GM19023 (cell line): ENCODE measurements at regions not wholly inside any gene's neighbourhood (a gene's known extent, or its start where the extent isn't known, plus 50 kb on each side); places are given as distances from the start of the nearest gene placed in this dataset.

Source experiments
- ATAC-seq: cut with Tn5 transposase; IDR thresholded peaks from one replicate; pipeline ENCODE4 v1.9.1; 2021; ENCODE audit warnings: mild to moderate bottlenecking, moderate library complexity; ENCODE audit not compliant: unreplicated experiment

- no peak for ATAC-seq
Measured at GRCh38 chr13:44271031-44271455, 102.6 kb upstream of the SERP2 start.

GRCh38 chr13:44271473-44271872 lies 102.2 kb upstream of the SERP2 start:
- ATAC-seq, result no peak

- no peak for ATAC-seq
Measured at GRCh38 chr13:44271915-44272341, 101.7 kb upstream of the SERP2 start.

GRCh38 chr13:44272692-44273091 lies 100.9 kb upstream of the SERP2 start:
- no peak for ATAC-seq

GRCh38 chr13:44273216-44273615 lies 100.4 kb upstream of the SERP2 start:
- no peak for ATAC-seq

- ATAC-seq, result peak; percentile 83
Measured at GRCh38 chr13:44273991-44274770, 99.4 kb upstream of the SERP2 start.

- ATAC-seq, result no peak
Measured at GRCh38 chr13:44274771-44275205, 98.8 kb upstream of the SERP2 start.

GRCh38 chr13:44275381-44275780 lies 98.2 kb upstream of the SERP2 start:
- ATAC-seq, result no peak

GRCh38 chr13:44276061-44276460 lies 97.6 kb upstream of the SERP2 start:
- no peak for ATAC-seq

GRCh38 chr13:44277459-44277858 lies 96.2 kb upstream of the SERP2 start:
- no peak for ATAC-seq

GRCh38 chr13:44278166-44278565 lies 95.5 kb upstream of the SERP2 start:
- ATAC-seq, result no peak

GRCh38 chr13:44280456-44280855 lies 93.2 kb upstream of the SERP2 start:
- no peak for ATAC-seq

GRCh38 chr13:44281252-44282000 lies 92.2 kb upstream of the SERP2 start:
- ATAC-seq, result no peak

- ATAC-seq, result no peak
Measured at GRCh38 chr13:44283600-44283999, 90.0 kb upstream of the SERP2 start.

- no peak for ATAC-seq
Measured at GRCh38 chr13:44287958-44288357, 85.7 kb upstream of the SERP2 start.

GRCh38 chr13:44292545-44292944 lies 81.1 kb upstream of the SERP2 start:
- ATAC-seq, result no peak

- no peak for ATAC-seq
Measured at GRCh38 chr13:44293374-44293773, 80.2 kb upstream of the SERP2 start.

GRCh38 chr13:44293908-44294735 lies 79.5 kb upstream of the SERP2 start:
- ATAC-seq, result no peak

- ATAC-seq, result no peak
Measured at GRCh38 chr13:44294876-44295275, 78.7 kb upstream of the SERP2 start.

GRCh38 chr13:44296856-44297255 lies 76.8 kb upstream of the SERP2 start:
- no peak for ATAC-seq

GRCh38 chr13:44298314-44298713 lies 75.3 kb upstream of the SERP2 start:
- no peak for ATAC-seq
